HG03097 (cell line): ENCODE measurements at regions not wholly inside any gene's neighbourhood (a gene's known extent, or its start where the extent isn't known, plus 50 kb on each side); places are given as distances from the start of the nearest gene placed in this dataset.

Experiments
- ATAC-seq: cut with Tn5 transposase; IDR thresholded peaks from one replicate; pipeline ENCODE4 v1.9.1; 2021; ENCODE audit not compliant: unreplicated experiment, low FRiP score

DNA sequence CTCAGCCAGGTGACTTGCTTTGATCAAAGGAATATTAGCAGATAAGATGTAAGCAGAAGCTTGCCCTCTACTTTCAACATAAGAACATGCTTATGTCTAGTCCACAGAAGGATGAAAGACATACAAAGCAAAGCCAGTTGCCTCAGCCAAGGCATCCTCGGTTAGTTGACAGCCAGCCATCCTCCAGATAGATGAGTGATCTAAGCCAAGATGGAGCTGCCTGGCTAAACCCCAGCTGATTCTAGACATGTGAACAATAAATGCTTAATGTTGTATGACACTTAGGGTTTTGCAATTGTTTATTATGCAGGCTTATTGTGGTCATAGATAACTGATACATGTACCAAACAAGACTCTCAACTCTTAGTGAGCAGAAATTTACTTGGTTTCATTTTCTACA lies 157.6 kb upstream of the TMTC2 start:
- ATAC-seq: no peak

DNA sequence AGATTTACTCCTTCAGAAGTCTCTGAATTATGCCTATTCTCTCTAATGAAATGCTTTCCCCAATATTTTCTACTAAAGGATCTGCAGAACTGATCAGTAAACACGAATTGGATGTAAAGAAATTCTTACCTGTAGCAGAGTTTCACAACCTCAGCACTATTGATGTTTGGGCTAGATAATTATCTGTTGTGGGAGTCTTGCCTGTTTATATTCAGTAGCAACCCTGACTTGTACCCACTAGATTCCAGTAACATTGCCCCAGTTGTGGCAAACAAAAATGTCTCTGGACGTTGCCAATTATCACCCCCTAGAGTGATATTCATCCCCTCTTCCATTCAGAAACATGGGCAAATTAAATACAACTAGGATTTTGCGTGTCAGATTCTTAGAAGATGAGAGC lies 156.8 kb upstream of the TMTC2 start:
- no peak for ATAC-seq

DNA sequence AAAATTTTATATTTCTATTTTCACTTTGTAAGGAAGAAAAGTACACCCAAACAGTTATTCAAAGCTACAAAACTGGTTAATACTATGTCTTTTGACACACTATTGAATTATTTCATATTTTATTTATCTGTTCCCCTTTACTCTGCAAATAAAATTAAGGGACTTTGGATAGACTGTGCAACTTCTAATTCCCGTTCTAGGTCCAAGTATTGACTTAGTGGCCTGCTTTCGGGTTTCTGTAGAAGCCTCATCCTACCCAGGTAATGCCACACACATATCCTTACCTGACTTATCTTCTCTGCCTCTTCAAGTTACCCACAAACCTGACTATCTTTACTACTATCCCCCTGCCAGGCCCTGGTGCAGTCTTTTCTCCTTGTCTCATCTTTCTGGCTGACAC lies 156.3 kb upstream of the TMTC2 start:
- ATAC-seq: no peak

DNA sequence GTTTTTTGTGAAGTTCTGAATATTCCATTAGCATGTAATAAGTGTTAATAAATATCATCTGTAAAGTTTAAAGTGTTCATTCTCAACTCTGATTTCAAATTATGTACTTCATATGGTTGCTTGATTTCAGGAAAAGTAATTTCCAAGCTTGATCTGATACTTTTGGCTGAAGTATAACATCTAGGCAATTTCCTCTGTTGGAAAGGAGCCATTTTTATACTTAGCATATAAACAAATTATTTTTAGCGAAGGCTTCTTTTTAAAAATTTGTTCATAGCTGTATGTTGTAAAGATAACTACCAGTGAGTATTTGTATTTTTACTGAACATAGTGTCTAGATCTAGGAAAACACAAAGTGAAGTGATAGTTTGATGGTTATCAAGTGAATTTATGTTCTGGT lies 153.4 kb upstream of the TMTC2 start:
- ATAC-seq: no peak

DNA sequence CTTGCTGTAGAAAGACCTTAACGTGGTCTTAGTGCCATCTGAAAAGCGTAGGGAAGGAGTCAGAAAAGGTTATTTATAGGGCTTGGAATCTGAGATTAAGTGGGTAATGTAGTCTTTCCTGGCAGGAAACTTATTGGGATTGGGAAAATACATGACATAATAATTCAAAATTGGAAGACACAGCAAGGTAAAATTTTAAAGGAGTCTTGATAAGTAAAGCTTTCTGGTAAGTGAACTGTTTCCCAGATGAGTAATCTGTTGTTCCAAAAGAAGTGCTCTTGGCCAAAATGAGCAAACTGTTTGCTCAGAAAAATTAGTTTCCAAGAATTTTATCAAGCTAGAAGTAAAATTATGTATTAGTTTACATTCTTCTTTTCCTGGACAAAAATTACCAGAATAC lies 149.3 kb upstream of the TMTC2 start:
- ATAC-seq: no peak

DNA sequence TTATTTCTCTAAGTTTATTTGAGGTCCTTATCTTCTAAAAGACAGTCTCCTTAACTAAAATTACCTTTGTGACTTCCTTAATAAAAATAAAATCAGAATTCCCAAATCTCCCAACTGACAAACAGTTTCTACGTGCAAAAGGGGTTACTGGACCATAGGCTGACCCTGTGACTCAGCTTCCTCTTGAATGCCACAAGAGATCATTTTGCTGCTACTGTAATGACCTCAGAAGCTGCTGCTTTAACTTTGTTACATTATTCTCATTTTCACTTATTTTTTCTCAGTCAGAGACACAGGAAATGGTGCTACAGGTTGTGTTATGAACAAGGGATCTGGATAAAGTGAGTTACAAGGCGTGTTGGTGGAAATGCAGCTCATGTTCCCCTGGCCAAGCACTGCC lies 132.2 kb upstream of the TMTC2 start:
- peak; percentile 95 for ATAC-seq

DNA sequence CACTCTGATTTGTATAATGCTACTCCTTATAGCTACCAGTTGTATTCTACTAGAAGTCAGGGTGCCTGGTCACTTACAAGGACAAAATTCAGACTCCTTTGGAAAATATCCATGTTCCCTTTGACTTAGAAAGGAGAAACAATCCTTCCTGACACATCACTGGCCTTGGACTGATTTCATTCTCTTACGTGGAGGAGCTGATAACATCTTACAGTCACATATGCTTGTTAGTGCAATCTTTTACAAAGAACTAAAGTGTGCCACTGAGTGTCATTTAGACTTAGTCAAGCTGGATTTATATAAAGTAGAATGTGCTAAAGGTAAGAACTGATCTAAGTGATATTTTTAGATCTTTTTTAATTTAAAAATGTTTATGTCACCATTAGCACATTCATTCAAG lies 131.0 kb upstream of the TMTC2 start:
- no peak for ATAC-seq

DNA sequence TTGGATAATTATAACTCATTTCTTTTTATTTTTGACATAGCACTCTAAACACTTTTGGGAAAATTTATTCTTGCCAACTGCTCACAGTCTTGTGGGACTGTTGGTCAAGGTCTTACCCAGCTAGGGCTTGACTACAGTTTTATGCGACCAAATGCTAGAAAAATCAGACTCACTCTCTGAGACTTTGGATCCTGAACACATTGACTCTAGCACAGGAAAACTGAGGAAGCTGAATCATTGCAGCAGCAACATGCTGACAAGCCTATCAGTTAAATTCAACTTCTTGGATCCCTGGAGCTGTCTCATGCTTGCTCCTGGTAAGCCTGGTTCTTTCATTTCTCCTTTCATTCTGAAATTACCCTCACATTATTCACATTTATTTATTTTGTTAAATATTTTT lies 120.7 kb upstream of the TMTC2 start:
- ATAC-seq: no peak

DNA sequence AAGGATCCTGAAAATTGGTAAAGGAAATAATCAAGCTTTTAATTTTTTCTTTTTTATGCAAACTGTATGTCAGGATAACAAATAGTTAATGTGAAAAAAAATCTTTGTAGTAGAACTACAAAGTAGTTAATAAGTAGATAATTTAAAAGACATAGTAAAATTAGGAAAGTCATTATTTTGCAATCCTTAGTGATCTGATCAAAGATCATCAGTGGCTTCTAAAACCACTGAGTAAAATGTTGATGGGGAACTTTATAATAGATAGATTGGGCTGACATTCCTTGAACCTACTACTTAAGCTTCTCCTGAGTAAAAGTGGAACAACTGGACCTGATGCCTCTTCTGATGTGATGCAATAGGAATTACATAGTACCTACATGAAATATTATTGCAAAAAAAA lies 119.0 kb upstream of the TMTC2 start:
- ATAC-seq: no peak

DNA sequence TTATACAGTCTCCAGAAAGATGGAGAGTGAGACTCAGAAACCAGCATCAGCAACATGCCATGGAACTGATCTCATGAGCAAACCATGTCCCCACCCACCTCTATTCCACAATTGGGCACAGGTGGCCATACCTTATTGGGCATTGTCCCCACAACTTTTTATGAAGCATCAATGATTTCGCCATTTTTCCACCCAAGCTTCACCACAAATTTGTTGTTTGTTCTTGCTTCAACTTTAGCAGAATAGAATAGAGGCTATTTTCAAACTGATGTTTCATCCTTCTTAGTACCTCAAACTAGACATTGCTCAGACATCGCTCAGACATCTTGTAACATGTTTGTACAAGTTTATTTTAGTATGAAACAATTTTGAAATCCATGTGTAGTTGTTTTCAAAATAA lies 112.5 kb upstream of the TMTC2 start:
- no peak for ATAC-seq

DNA sequence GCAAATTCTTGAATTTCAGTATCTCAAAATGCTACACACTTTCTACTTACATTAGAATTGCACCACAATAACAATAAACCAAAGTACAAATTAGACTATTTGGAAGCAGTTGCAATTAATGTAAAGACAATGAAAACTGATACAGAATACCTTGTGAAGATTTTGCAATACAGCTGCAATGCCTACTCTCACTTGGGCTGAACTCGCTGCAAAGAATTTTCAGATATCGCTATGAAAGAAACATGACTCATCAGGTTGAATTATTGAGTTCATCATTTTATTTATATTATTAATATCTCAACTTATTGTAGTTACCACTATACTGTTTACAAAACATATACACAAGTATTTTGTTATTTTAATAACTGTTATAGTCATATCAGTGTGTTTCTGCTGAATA lies 108.0 kb upstream of the TMTC2 start:
- ATAC-seq: no peak

DNA sequence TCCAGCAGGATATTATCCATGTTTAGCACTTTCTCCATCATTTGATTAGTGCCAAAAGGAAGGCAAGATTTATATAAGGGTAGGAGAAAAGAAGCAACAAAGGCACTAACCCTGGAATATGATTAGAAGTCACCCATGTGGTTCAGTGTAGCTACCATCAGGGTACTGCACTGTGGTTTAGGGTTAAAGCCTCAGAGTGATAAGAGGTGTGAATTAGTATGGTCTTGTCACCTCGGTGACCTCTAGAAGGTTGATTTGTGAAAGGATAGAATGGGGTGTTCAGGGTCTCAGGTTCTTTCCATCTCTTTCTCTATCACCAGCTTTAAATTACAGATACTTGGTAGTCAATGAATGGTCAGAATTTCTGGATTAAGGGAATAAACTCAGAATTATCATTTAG lies 103.0 kb upstream of the TMTC2 start:
- no peak for ATAC-seq

DNA sequence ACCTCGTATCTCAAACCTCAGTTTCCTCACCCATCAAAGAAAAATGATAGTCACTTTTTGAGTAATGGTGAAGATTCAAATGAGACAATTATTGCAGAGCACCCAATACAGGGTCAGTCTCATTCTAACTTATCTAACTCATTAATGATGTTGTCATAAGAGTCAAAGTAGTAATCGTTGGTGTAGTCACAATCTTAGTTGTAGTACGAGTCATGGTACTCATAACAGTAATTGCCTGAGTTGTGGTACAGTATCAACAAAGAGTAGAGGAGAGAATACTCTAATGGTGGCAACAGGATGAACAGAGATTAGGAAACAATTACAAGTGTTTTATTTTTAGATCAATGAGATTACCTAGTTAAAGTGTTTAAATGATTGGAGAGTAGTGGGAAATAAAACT lies 93.6 kb upstream of the TMTC2 start:
- ATAC-seq: peak; percentile 53

DNA sequence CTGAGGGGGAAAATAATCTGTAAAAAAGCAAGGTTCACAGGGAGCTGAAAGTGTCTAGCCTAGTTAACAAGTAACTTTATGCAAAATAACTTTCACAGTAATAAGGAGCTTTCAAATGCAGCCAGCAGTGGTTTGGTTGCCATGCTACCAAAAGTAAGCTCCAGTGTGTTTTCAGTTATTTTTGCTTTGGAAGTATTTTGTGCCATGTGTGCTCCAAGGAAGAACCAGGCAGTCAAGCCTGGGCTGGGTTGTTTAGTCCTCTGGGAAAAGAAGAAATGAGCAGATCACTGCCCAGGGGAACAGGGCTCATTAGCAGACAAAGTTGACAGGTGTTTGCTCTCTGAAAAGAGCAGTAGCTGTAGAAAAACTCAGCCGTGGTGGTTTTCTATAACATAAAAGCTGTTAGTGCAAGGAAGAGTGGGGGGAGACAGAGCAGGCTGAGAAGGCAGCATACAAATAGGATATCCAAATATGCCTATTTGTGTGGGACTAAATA lies 92.8 kb upstream of the TMTC2 start:
- peak; percentile 97 for ATAC-seq

DNA sequence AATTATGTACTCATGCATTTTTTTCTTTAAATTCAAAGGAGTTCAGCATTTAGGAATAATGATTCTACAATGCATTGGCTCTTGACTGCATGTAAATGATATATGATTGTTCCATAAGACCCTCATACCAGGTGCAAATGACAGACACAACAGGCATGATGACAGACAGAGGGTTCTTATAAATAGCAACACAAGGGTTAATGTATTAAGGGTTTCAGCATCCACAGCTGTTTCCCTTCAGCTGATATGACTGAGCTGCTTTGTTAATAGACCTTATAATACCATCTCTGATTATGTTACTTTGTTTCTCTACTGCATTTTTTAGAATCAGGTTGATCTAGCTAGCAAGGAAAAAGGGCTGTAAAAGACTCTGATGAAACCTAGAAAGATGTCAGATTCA lies 90.8 kb upstream of the TMTC2 start:
- no peak for ATAC-seq

DNA sequence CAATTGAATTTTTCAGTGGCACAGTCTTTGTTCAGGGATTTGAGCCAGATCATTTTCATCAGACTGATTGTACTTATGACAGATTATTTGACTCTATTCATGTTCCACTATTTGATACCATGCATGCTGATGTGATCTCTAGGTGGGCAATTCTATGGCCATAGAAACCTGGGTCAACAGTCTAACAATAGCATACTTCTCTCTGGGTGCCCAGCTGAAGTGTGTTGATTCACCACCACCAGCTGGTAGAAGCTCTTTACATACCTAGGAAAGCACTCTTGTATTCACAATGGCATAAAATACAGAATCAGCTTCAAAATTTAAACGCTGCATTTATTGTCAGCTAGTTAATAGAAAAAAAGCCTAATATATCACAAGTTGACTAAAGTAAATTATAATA lies 90.2 kb upstream of the TMTC2 start:
- no peak for ATAC-seq

DNA sequence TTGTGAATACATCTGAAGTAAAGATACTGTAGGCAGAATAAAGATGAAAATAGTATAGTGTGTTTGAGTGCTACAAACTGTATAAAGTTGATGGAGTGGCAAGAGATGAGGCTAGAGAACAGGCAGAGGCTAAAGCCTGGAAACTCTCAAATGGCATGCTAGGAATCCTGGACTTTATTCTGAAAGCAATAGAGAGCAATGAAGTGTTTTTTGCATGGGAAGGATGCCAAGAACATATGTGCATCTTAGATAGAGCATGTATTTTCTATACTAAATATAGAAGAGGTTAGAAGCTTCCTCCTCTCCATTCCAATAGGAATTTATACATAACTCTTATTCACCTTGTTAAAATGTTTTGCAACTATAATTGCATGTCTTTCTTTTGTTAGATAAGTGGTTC lies 86.3 kb upstream of the TMTC2 start:
- ATAC-seq: no peak

DNA sequence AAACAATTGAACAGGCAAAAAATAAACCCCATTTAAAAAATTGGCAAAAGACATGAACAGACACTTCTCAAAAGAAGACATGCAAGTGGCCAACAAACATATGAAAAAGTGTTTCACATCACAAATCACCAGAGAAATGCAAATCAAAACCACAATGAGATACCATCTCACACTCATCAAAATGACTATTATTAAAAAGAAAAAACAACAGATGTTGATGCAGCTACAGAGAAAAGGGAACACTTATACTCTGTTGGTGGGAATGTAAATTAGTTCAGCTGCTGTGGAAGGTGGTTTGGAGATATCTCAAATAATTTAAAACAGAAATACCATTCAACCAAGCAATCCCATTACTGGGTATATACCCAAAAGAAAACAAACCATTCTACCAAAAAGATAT lies 83.1 kb upstream of the TMTC2 start:
- ATAC-seq: peak; percentile 57

DNA sequence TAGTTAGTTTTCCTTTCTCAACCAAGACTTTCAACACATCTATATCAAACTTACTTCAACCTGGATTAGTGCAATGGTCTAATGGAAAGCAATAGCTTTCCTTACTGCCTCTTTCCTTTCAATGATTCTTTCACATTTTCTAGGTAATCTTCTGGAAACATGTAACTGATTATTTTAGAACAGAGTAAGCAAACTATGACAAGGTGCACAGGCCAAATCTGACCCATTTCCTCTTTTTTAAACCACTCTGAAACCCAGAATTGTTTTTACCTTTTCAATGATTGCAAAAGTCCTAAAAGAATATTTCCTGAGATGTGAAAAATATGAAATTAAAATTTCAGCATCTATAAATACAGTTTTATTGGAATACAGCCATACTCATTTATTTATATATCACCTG lies 81.6 kb upstream of the TMTC2 start:
- ATAC-seq: no peak

DNA sequence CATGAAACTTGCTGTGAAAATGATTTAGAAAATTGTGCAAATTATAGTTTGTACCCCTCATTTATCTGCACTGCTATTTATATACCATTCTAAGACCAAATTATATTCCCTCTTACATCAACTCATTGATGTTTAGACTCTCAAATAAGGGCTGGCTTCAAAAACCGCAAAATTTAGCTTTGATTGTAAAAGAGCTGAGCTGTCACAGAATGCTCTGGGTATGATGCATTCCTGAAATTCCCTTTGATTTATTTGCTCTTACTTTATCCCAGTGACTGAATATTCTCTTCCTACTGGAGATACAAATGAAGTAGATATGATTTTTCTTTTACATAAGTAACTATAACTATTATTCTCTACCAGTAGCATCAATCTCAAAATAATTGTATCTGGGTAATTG lies 78.0 kb upstream of the TMTC2 start:
- no peak for ATAC-seq

DNA sequence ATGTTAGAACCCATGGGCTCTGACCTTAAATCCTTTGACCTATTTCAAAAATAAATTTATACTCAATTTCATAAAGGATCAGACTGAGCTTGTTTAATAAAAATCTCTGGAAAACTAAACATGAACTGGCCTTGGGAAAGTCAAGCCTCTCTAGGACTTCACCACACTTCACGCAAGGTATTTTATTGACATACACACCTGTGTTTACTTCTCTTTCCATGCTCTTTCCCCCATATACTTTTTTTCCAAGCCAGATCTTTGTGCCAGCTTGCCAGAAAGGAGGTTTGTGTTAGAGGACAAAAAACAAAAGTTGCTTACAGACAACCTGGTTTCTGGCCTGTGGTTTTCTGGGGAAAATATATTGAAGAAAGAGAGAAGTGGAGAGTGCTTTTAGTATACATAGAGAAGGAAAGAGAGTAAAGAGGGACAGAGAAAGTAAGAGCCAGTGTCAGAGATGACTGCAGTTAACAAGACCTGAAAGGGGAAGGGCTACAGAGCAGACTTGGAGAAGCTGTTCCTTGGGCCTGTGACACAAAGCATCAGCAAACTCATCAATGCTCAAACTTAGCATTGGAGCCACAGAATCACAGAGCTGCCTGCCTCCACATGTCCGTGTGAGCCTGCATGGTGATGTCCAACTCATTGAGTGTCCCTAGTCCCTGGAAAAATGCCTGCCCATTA lies 77.3 kb upstream of the TMTC2 start:
- ATAC-seq: no peak

DNA sequence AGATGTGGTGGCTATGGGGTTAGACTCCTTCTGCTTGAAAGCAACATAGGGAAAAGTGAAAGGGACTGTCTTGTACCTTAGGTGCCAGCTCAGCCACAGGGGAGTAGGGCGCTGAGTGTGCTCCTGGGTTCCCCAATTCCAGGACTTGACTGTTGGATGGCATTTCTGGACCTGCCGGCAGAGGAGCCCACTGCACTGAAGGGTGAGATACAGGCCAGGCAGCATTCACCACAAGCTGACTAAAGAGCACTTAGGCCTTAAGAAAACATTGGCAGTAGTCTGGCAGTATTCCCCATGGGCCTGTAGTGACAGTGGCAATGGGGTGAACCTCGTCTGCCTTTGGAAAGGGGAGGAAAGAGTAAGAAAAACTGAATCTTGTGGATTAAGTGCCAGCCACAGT lies 67.1 kb upstream of the TMTC2 start:
- no peak for ATAC-seq

DNA sequence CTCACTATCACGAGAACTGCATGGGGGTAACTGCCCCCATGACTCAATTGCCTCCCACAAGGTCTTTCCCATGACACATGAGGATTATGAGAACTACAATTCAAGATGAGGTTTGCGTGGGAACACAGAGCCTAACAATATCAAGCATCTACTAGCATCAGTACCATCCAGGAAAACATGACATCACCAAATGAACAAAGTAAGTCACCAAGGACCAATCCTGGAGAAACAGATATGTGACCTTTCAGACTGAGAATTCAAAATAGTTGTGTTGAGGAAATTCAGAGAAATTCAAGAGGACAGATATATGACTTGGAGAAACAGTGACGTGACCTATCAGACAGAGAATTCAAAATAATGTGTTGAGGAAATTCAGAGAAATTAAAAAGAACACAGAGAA lies 65.8 kb upstream of the TMTC2 start:
- ATAC-seq: no peak
